Nephron (organoid): ENCODE measurements at regions not wholly inside any gene's neighbourhood (a gene's known extent, or its start where the extent isn't known, plus 50 kb on each side); places are given as distances from the start of the nearest gene placed in this dataset.

Experiments used
- H3K27ac Mint-ChIP-seq, 3 experiments: 2 replicates each; pipeline ENCODE4 v1.8.0; 2020; ENCODE audit warnings: mixed read lengths in 3 of 3, mild to moderate bottlenecking in 2 of 3, moderate library complexity in 1 of 3
- H3K27me3 Mint-ChIP-seq: 2 replicates; pipeline ENCODE4 v1.8.0; 2021; ENCODE audit warnings: low read depth, mild to moderate bottlenecking, moderate library complexity, mixed read lengths
- H3K36me3 Mint-ChIP-seq: 2 replicates; pipeline ENCODE4 v1.8.0; 2020; ENCODE audit warnings: low read depth, mixed read lengths
- H3K4me1 Mint-ChIP-seq: 2 replicates; pipeline ENCODE4 v1.8.0; 2020; ENCODE audit warnings: mixed read lengths
- H3K4me3 Mint-ChIP-seq, 3 experiments: 2 replicates each; pipeline ENCODE4 v1.8.0; 2020; ENCODE audit warnings: mild to moderate bottlenecking in 3 of 3, mixed read lengths in 3 of 3, moderate library complexity in 2 of 3
- H3K9me3 Mint-ChIP-seq: 2 replicates; pipeline ENCODE4 v1.8.0; 2020; ENCODE audit warnings: mixed read lengths
- CTCF ChIP-seq, 3 experiments: fragments of 200-600 bp; sonication (generic); IDR thresholded peaks; one replicate each; pipeline ENCODE4 v1.5.0; 2021; ENCODE audit warnings: antibody characterized with exemption in 3 of 3; ENCODE audit not compliant: unreplicated experiment in 3 of 3

- H3K9me3 Mint-ChIP-seq: no peaks in the 10 kb centered on the region
- H3K4me3 Mint-ChIP-seq: no peak overlapping the region
- peaks cover 8% of the 10 kb centered on the region for H3K27me3 Mint-ChIP-seq
- no peak overlapping the region for H3K27ac Mint-ChIP-seq
- no peaks in the 10 kb centered on the region for H3K36me3 Mint-ChIP-seq
- no peak for TF ChIP-seq CTCF (IDR thresholded peaks at IDR 0.05; ENCODE audit: unreplicated experiment in 3 of 3)
- H3K4me1 Mint-ChIP-seq: peaks cover 23% of the 10 kb centered on the region
Observed at GRCh38 chr13:95385373-95385772, 84.1 kb upstream of the ABCC4 start.

GRCh38 chr13:95385798-95386197 is 84.5 kb upstream of the ABCC4 start:
- no peaks in the 10 kb centered on the region for H3K9me3 Mint-ChIP-seq
- no peak for TF ChIP-seq CTCF (IDR thresholded peaks at IDR 0.05; ENCODE audit: unreplicated experiment in 3 of 3)
- no peaks in the 10 kb centered on the region for H3K36me3 Mint-ChIP-seq
- no peak overlapping the region for H3K4me3 Mint-ChIP-seq
- H3K27ac Mint-ChIP-seq: no peak overlapping the region
- peaks cover 11% of the 10 kb centered on the region for H3K27me3 Mint-ChIP-seq
- H3K4me1 Mint-ChIP-seq: peaks cover 19% of the 10 kb centered on the region

GRCh38 chr13:95386370-95386769 is 85.1 kb upstream of the ABCC4 start:
- peaks cover 20% of the 10 kb centered on the region for H3K4me1 Mint-ChIP-seq
- no peak for TF ChIP-seq CTCF (IDR thresholded peaks at IDR 0.05; ENCODE audit: unreplicated experiment in 3 of 3)
- H3K27me3 Mint-ChIP-seq: peaks cover 12% of the 10 kb centered on the region
- peak overlapping the region in 1 of 3 experiments; percentile 39 for H3K27ac Mint-ChIP-seq
- H3K36me3 Mint-ChIP-seq: no peaks in the 10 kb centered on the region
- no peak overlapping the region for H3K4me3 Mint-ChIP-seq
- H3K9me3 Mint-ChIP-seq: no peaks in the 10 kb centered on the region

- H3K4me1 Mint-ChIP-seq: peaks cover 23% of the 10 kb centered on the region
- TF ChIP-seq CTCF (IDR thresholded peaks at IDR 0.05; ENCODE audit: unreplicated experiment in 3 of 3): no peak
- no peaks in the 10 kb centered on the region for H3K36me3 Mint-ChIP-seq
- no peaks in the 10 kb centered on the region for H3K9me3 Mint-ChIP-seq
- H3K27me3 Mint-ChIP-seq: peaks cover 9% of the 10 kb centered on the region
- peak overlapping the region; percentile 52 to 79 (median 76) for H3K27ac Mint-ChIP-seq
- H3K4me3 Mint-ChIP-seq: peak overlapping the region in 1 of 3 experiments; percentile 6
Observed at GRCh38 chr13:95387733-95388207, 86.5 kb upstream of the ABCC4 start.

- no peaks in the 10 kb centered on the region for H3K9me3 Mint-ChIP-seq
- H3K36me3 Mint-ChIP-seq: no peaks in the 10 kb centered on the region
- H3K27me3 Mint-ChIP-seq: peaks cover 5% of the 10 kb centered on the region
- no peak for TF ChIP-seq CTCF (IDR thresholded peaks at IDR 0.05; ENCODE audit: unreplicated experiment in 3 of 3)
- peak overlapping the region; percentile 3 to 79 (median 76) for H3K27ac Mint-ChIP-seq
- H3K4me1 Mint-ChIP-seq: peaks cover 23% of the 10 kb centered on the region
- H3K4me3 Mint-ChIP-seq: no peak overlapping the region
Observed at GRCh38 chr13:95388420-95389079, 87.3 kb upstream of the ABCC4 start.

GRCh38 chr13:95391362-95391761 is 90.1 kb upstream of the ABCC4 start:
- no peaks in the 10 kb centered on the region for H3K9me3 Mint-ChIP-seq
- peak overlapping the region in 2 of 3 experiments; percentile 17 to 35 for H3K27ac Mint-ChIP-seq
- TF ChIP-seq CTCF (IDR thresholded peaks at IDR 0.05; ENCODE audit: unreplicated experiment in 3 of 3): no peak
- no peaks in the 10 kb centered on the region for H3K36me3 Mint-ChIP-seq
- no peak overlapping the region for H3K4me3 Mint-ChIP-seq
- H3K27me3 Mint-ChIP-seq: peaks cover 5% of the 10 kb centered on the region
- H3K4me1 Mint-ChIP-seq: peaks cover 23% of the 10 kb centered on the region
